Fibroblast of lung (primary cell): ENCODE measurements at regions not wholly inside any gene's neighbourhood (a gene's known extent, or its start where the extent isn't known, plus 50 kb on each side); places are given as distances from the start of the nearest gene placed in this dataset.
A peak's percentile ranks its signal among the peaks of the same experiment; 100 is the strongest.

Experiments used
- DNase-seq, 2 donors: peaks; one replicate each; pipeline versions ENCODE4 v3.0.0 to v3.0.0-alpha.2; 2010; ENCODE audit warnings: low read depth in 2 of 2
- H2AFZ ChIP-seq: 2 replicates; pipeline ENCODE4 v1.5.1; 2012; ENCODE audit warnings: low read length, control low read depth, inconsistent platforms
- H3K27ac ChIP-seq: 2 replicates; pipeline ENCODE4 v1.5.1; 2011; ENCODE audit warnings: low read length, control low read depth; ENCODE audit not compliant: insufficient read depth
- H3K27me3 ChIP-seq: 2 replicates; pipeline ENCODE4 v1.5.1; 2011; ENCODE audit warnings: mild to moderate bottlenecking, low read length; ENCODE audit not compliant: control insufficient read depth, insufficient read depth
- H3K36me3 ChIP-seq: 2 replicates; pipeline ENCODE4 v1.5.1; 2011; ENCODE audit warnings: low read length; ENCODE audit not compliant: control insufficient read depth, insufficient read depth
- H3K4me1 ChIP-seq: 2 replicates; pipeline ENCODE4 v1.5.1; 2011; ENCODE audit warnings: low read length; ENCODE audit not compliant: control insufficient read depth, insufficient read depth; ENCODE audit errors: extremely low read depth
- H3K4me2 ChIP-seq: 2 replicates; pipeline ENCODE4 v1.5.1; 2011; ENCODE audit warnings: low read length, control low read depth; ENCODE audit not compliant: insufficient read depth; ENCODE audit errors: extremely low read depth
- H3K4me3 ChIP-seq, 4 experiments: fragments of 200-600 bp in 1 of 4; sonication (generic) in 1 of 4; replicated peaks in 1 of 4; 2 replicates each; pipeline ENCODE4 v1.5.1; 2011 to 2016; ENCODE audit warnings: low read length in 4 of 4, low read depth in 3 of 4, mild to moderate bottlenecking in 3 of 4, control low read depth in 2 of 4, inconsistent platforms in 1 of 4, mixed read lengths in 1 of 4; ENCODE audit not compliant: insufficient read depth in 1 of 4; ENCODE audit errors: control extremely low read depth in 1 of 4
- H3K79me2 ChIP-seq: 2 replicates; pipeline ENCODE4 v1.5.1; 2012; ENCODE audit warnings: mild to moderate bottlenecking, low read length, inconsistent platforms; ENCODE audit not compliant: control insufficient read depth, insufficient read depth
- H3K9ac ChIP-seq: 2 replicates; pipeline ENCODE4 v1.5.1; 2011; ENCODE audit warnings: mild to moderate bottlenecking, low read length, control low read depth; ENCODE audit not compliant: insufficient read depth
- H3K9me3 ChIP-seq: 2 replicates; pipeline ENCODE4 v1.5.1; 2012; ENCODE audit warnings: low read depth, low read length; ENCODE audit not compliant: control insufficient read depth, insufficient read depth
- H4K20me1 ChIP-seq: 2 replicates; pipeline ENCODE4 v1.5.1; 2011; ENCODE audit warnings: low read length; ENCODE audit not compliant: control insufficient read depth, insufficient read depth; ENCODE audit errors: extremely low read depth
- CTCF ChIP-seq, 2 donors: IDR thresholded peaks in 1 of 2; conservative IDR thresholded peaks in 1 of 2; 1 replicate in 1 of 2; 2 replicates in 1 of 2; pipeline ENCODE4 v1.5.1; 2011 to 2012; ENCODE audit warnings: low read length in 2 of 2, control low read depth in 1 of 2, inconsistent platforms in 1 of 2, low read depth in 1 of 2, mild to moderate bottlenecking in 1 of 2
- EZH2 ChIP-seq: IDR thresholded peaks from 2 replicates; pipeline ENCODE4 v1.5.1; 2012; ENCODE audit warnings: low read length, control low read depth, mild to moderate bottlenecking; ENCODE audit errors: missing control alignments

GRCh38 chr11:122036493-122036892 lies 79.5 kb downstream of the BLID start:
- Histone ChIP-seq H3K36me3 (no peaks in the 10 kb centered on the region), H3K9ac (no peak overlapping the region), H3K4me1 (peaks cover 30% of the 10 kb centered on the region), H3K27me3 (no peaks in the 10 kb centered on the region), H2AFZ (no peak overlapping the region), H3K4me3 (no peak overlapping the region), H3K79me2 (no peaks in the 10 kb centered on the region), H3K27ac (peak overlapping the region; percentile 67), H3K9me3 (no peaks in the 10 kb centered on the region), H4K20me1 (no peaks in the 10 kb centered on the region), H3K4me2 (no peak overlapping the region)
- DNase-seq, result no peak
- TF ChIP-seq EZH2, result no peak
- TF ChIP-seq CTCF (conservative IDR thresholded peaks at IDR 0.05 in 1 of 2, IDR thresholded peaks at IDR 0.05 in 1 of 2; ENCODE audit: low read depth in 1 of 2, low read length in 2 of 2), result no peak

- TF ChIP-seq CTCF (conservative IDR thresholded peaks at IDR 0.05 in 1 of 2, IDR thresholded peaks at IDR 0.05 in 1 of 2; ENCODE audit: low read depth in 1 of 2, low read length in 2 of 2), result no peak
- TF ChIP-seq EZH2, result no peak
- Histone ChIP-seq H3K4me2 (no peak overlapping the region), H3K27me3 (no peaks in the 10 kb centered on the region), H4K20me1 (no peaks in the 10 kb centered on the region), H3K4me1 (peaks cover 30% of the 10 kb centered on the region), H3K36me3 (no peaks in the 10 kb centered on the region), H3K9ac (no peak overlapping the region), H2AFZ (no peak overlapping the region), H3K79me2 (no peaks in the 10 kb centered on the region), H3K9me3 (no peaks in the 10 kb centered on the region), H3K4me3 (no peak overlapping the region), H3K27ac (peak overlapping the region; percentile 67)
- DNase-seq, result peak; percentile 83 to 87
Observed at GRCh38 chr11:122036018-122036417, 80.0 kb downstream of the BLID start.

- no peak for DNase-seq
Observed at GRCh38 chr11:122033631-122034030, 82.4 kb downstream of the BLID start.

More at GRCh38 chr11:122033631-122034030, 82.4 kb downstream of the BLID start:
- no peak overlapping the region for H3K9ac ChIP-seq
- H3K4me2 ChIP-seq, result no peak overlapping the region
- H3K36me3 ChIP-seq, result no peaks in the 10 kb centered on the region
- H2AFZ ChIP-seq, result no peak overlapping the region
- no peak overlapping the region for H3K27ac ChIP-seq
- no peaks in the 10 kb centered on the region for H3K9me3 ChIP-seq
- no peaks in the 10 kb centered on the region for H3K27me3 ChIP-seq
- no peaks in the 10 kb centered on the region for H4K20me1 ChIP-seq
- H3K79me2 ChIP-seq, result no peaks in the 10 kb centered on the region
- no peak overlapping the region for H3K4me3 ChIP-seq
- TF ChIP-seq CTCF (conservative IDR thresholded peaks at IDR 0.05 in 1 of 2, IDR thresholded peaks at IDR 0.05 in 1 of 2; ENCODE audit: low read depth in 1 of 2, low read length in 2 of 2), result no peak
- no peak for TF ChIP-seq EZH2
- H3K4me1 ChIP-seq, result peaks cover 28% of the 10 kb centered on the region
